CD14-positive monocyte (primary cell): ENCODE measurements at regions not wholly inside any gene's neighbourhood (a gene's known extent, or its start where the extent isn't known, plus 50 kb on each side); places are given as distances from the start of the nearest gene placed in this dataset.

ENCODE experiments used
- DNase-seq, 3 donors: peaks; one replicate each; pipeline ENCODE4 v3.0.0-alpha.2; 2011 to 2022
- H2AFZ ChIP-seq: 2 replicates; pipeline ENCODE4 v1.6.0; 2012; ENCODE audit warnings: mild to moderate bottlenecking, low read depth, low read length, inconsistent platforms; ENCODE audit not compliant: insufficient read depth, poor library complexity, severe bottlenecking
- H3K27ac ChIP-seq, 2 donors: 1 replicate in 1 of 2; 2 replicates in 1 of 2; pipeline ENCODE4 v1.5.1; 2012 to 2013; ENCODE audit warnings: low read length in 2 of 2, control low read depth in 1 of 2, inconsistent platforms in 1 of 2, low read depth in 1 of 2, mild to moderate bottlenecking in 1 of 2
- H3K27me3 ChIP-seq, 2 donors: one replicate each; pipeline versions ENCODE4 v1.6.0 to v1.6.1; 2011 to 2013; ENCODE audit warnings: low read length in 2 of 2; ENCODE audit not compliant: control insufficient read depth in 2 of 2, insufficient read depth in 2 of 2
- H3K36me3 ChIP-seq, 2 donors: replicated peaks in 1 of 2; 1 replicate in 1 of 2; 2 replicates in 1 of 2; pipeline versions ENCODE4 v1.5.1 to v1.6.1; 2012 to 2013; ENCODE audit warnings: low read length in 2 of 2, control low read depth in 1 of 2, inconsistent platforms in 1 of 2, mild to moderate bottlenecking in 1 of 2; ENCODE audit not compliant: insufficient read depth in 2 of 2, control insufficient read depth in 1 of 2
- H3K4me1 ChIP-seq, 2 donors: 1 replicate in 1 of 2; 2 replicates in 1 of 2; pipeline versions ENCODE4 v1.5.1 to v1.6.1; 2012 to 2013; ENCODE audit warnings: low read length in 2 of 2, control low read depth in 1 of 2, inconsistent platforms in 1 of 2, mild to moderate bottlenecking in 1 of 2, moderate library complexity in 1 of 2; ENCODE audit not compliant: insufficient read depth in 2 of 2, control insufficient read depth in 1 of 2
- H3K4me2 ChIP-seq: replicated peaks from 2 replicates; pipeline ENCODE3; 2012; ENCODE audit warnings: low read length, moderate library complexity, mild to moderate bottlenecking; ENCODE audit not compliant: poor library complexity, severe bottlenecking; ENCODE audit errors: extremely low read depth
- H3K4me3 ChIP-seq, 3 experiments: fragments of 200-600 bp in 1 of 3; sonication (generic) in 1 of 3; replicated peaks in 1 of 3; 1 replicate in 2 of 3; 2 replicates in 1 of 3; pipeline ENCODE4 v1.5.1; 2011 to 2013; ENCODE audit warnings: low read length in 3 of 3, mild to moderate bottlenecking in 3 of 3, control low read depth in 2 of 3, low read depth in 2 of 3, inconsistent platforms in 1 of 3, moderate library complexity in 1 of 3
- H3K79me2 ChIP-seq: 2 replicates; pipeline ENCODE4 v1.6.0; 2012; ENCODE audit warnings: mild to moderate bottlenecking, control low read depth, inconsistent platforms, low read length, moderate library complexity; ENCODE audit not compliant: insufficient read depth
- H3K9ac ChIP-seq: 2 replicates; pipeline ENCODE4 v1.6.0; 2017; ENCODE audit warnings: low read length, mild to moderate bottlenecking; ENCODE audit not compliant: insufficient read depth, poor library complexity, severe bottlenecking
- H3K9me3 ChIP-seq, 2 donors: replicated peaks in 1 of 2; 1 replicate in 1 of 2; 2 replicates in 1 of 2; pipeline versions ENCODE4 v1.5.1 to v1.6.1; 2012 to 2013; ENCODE audit warnings: low read length in 2 of 2, control low read depth in 1 of 2; ENCODE audit not compliant: control insufficient read depth in 1 of 2, insufficient read depth in 1 of 2
- H4K20me1 ChIP-seq: 2 replicates; pipeline ENCODE4 v1.6.0; 2012; ENCODE audit warnings: mild to moderate bottlenecking, low read length, control low read depth, moderate library complexity; ENCODE audit not compliant: insufficient read depth
- H3K27ac Mint-ChIP-seq, 7 donors: one replicate each; pipeline ENCODE4 v1.8.0; 2020; ENCODE audit warnings: mild to moderate bottlenecking in 7 of 7, mixed read lengths in 7 of 7, moderate library complexity in 6 of 7, inconsistent platforms in 2 of 7
- H3K27me3 Mint-ChIP-seq, 3 donors: one replicate each; pipeline ENCODE4 v1.8.0; 2021 to 2022; ENCODE audit warnings: low read depth in 3 of 3, mild to moderate bottlenecking in 3 of 3, mixed read lengths in 3 of 3, moderate library complexity in 3 of 3, inconsistent platforms in 1 of 3
- H3K36me3 Mint-ChIP-seq, 2 donors: one replicate each; pipeline ENCODE4 v1.8.0; 2020; ENCODE audit warnings: mixed read lengths in 2 of 2, inconsistent platforms in 1 of 2, mild to moderate bottlenecking in 1 of 2
- H3K4me1 Mint-ChIP-seq: one replicate; pipeline ENCODE4 v1.8.0; 2020; ENCODE audit warnings: mild to moderate bottlenecking, mixed read lengths
- H3K4me3 Mint-ChIP-seq, 2 donors: one replicate each; pipeline ENCODE4 v1.8.0; 2020; ENCODE audit warnings: mild to moderate bottlenecking in 2 of 2, mixed read lengths in 2 of 2, moderate library complexity in 1 of 2
- H3K9me3 Mint-ChIP-seq, 7 donors: one replicate each; pipeline ENCODE4 v1.8.0; 2020 to 2022; ENCODE audit warnings: mixed read lengths in 7 of 7, mild to moderate bottlenecking in 6 of 7, moderate library complexity in 6 of 7, inconsistent platforms in 2 of 7
- CTCF ChIP-seq: fragments of 200-600 bp; IDR thresholded peaks from one replicate; pipeline ENCODE4 v1.8.0; 2022; ENCODE audit warnings: antibody characterized with exemption, mild to moderate bottlenecking
- WGBS: methylation state at CpG from one replicate; pipeline ENCODE4 v1.1.5; 2013; ENCODE audit warnings: missing lambda C conversion rate; ENCODE audit not compliant: insufficient coverage; 5-methylcytosine and 5-hydroxymethylcytosine counted together
- intact Hi-C, 2 donors: fragments of 100-400 bp; cut with micrococcal nuclease; formaldehyde crosslinking; loops; one replicate each; pipeline versions ENCODE4 v1.15.0 to v1.15.1; 2023

- Histone ChIP-seq H3K36me3 (no peaks in the 10 kb centered on the region), H3K79me2 (no peaks in the 10 kb centered on the region), H3K4me1 (no peaks in the 10 kb centered on the region), H3K4me3 (no peak overlapping the region), H3K9me3 (peaks cover 0 to 25% of the 10 kb centered on the region in 2 donors), H4K20me1 (no peaks in the 10 kb centered on the region), H3K4me2 (no peak overlapping the region), H3K27ac (no peak overlapping the region), H3K27me3 (no peaks in the 10 kb centered on the region), H2AFZ (no peak overlapping the region), H3K9ac (no peak overlapping the region)
- no peak for DNase-seq
- Mint-ChIP-seq H3K27ac (no peak overlapping the region), H3K9me3 (peaks cover 2 to 28% (median 13%) of the 10 kb centered on the region in 7 donors), H3K27me3 (peaks cover 0 to 3% (median 1%) of the 10 kb centered on the region in 3 donors), H3K4me3 (no peak overlapping the region), H3K4me1 (no peaks in the 10 kb centered on the region), H3K36me3 (no peaks in the 10 kb centered on the region)
- intact Hi-C loops, result no loop called here
- no peak for TF ChIP-seq CTCF
- WGBS, result no CpG with 5 or more reads among the region's 2 CpGs
These were observed 177.2 kb downstream of the TRIML1 start for GRCh38 chr4:188316391-188316790.

GRCh38 chr4:188328966-188329365 is 189.7 kb downstream of the TRIML1 start:
- H4K20me1 ChIP-seq, result no peaks in the 10 kb centered on the region
- Mint-ChIP-seq H3K27me3 (peaks cover 0 to 4% (median 0%) of the 10 kb centered on the region in 3 donors), H3K9me3 (peaks cover 2 to 24% (median 17%) of the 10 kb centered on the region in 7 donors), H3K27ac (no peak overlapping the region), H3K4me3 (no peak overlapping the region), H3K4me1 (no peaks in the 10 kb centered on the region), H3K36me3 (no peaks in the 10 kb centered on the region)
- H3K36me3 ChIP-seq, result no peaks in the 10 kb centered on the region
- H3K9me3 ChIP-seq, result peaks cover 14 to 31% of the 10 kb centered on the region in 2 donors
- no peaks in the 10 kb centered on the region for H3K79me2 ChIP-seq
- no peak overlapping the region for H3K4me2 ChIP-seq
- no peak for DNase-seq
- no peaks in the 10 kb centered on the region for H3K27me3 ChIP-seq
- no peak overlapping the region for H3K9ac ChIP-seq
- intact Hi-C loops, result no loop called here
- H3K27ac ChIP-seq, result no peak overlapping the region
- WGBS, result 91% methylated on average over 7 of the region's 7 CpGs
- no peaks in the 10 kb centered on the region for H3K4me1 ChIP-seq
- no peak for TF ChIP-seq CTCF
- no peak overlapping the region for H2AFZ ChIP-seq
- no peak overlapping the region for H3K4me3 ChIP-seq
